GM12878 (cell line): ENCODE measurements at regions not wholly inside any gene's neighbourhood (a gene's known extent, or its start where the extent isn't known, plus 50 kb on each side); places are given as distances from the start of the nearest gene placed in this dataset.

Source experiments
- ATAC-seq: fragments of 200-7000 bp; cut with Tn5 transposase; 3 replicates; pipeline ENCODE4 v1.9.1; 2020; ENCODE audit warnings: mild to moderate bottlenecking, moderate library complexity
- BruUV-seq: library from RNA; stranded (reverse); fragments of 400-500 nt; replicated peaks from 2 replicates; lab custom pipeline; 2021; lab: Mats Ljungman, UMichigan
- CTCF ChIA-PET: fragments of 300-600 bp; sonication (Branson Sonifier 250); formaldehyde crosslinking; extraction: SDS; loops from one replicate; lab custom pipeline; 2021; ENCODE audit warnings: inconsistent platforms; lab: Yijun Ruan, JAX
- POLR2A ChIA-PET: fragments of 350-600 bp; formaldehyde crosslinking; extraction: SDS; loops from one replicate; lab custom pipeline; 2021; ENCODE audit warnings: inconsistent platforms; lab: Charles Lee
- RAD21 ChIA-PET: fragments of 300-600 bp; sonication (Branson Sonifier 250); formaldehyde crosslinking; loops from one replicate; lab custom pipeline; 2023; ENCODE audit warnings: antibody characterized with exemption; ENCODE audit not compliant: unreplicated experiment; lab: Charles Lee
- SMC1A ChIA-PET: fragments of 300-600 bp; sonication (Branson Sonifier 250); formaldehyde crosslinking; loops from one replicate; lab custom pipeline; 2023; ENCODE audit not compliant: unreplicated experiment, uncharacterized antibody; lab: Charles Lee
- DNase-seq: peaks from one replicate; pipeline ENCODE4 v3.0.0-alpha.2; 2011; ENCODE audit warnings: low read depth, low spot score
- FAIRE-seq: peaks from 3 replicates; lab custom pipeline; 2011; peaks lifted over from hg19 to GRCh38; lab: Jason Lieb, UNC
- H2AFZ ChIP-seq: 2 replicates; pipeline ENCODE4 v1.6.0; 2011; ENCODE audit warnings: low read depth, low read length, control low read depth; ENCODE audit not compliant: control insufficient read depth
- H3K27ac ChIP-seq: 2 replicates; pipeline ENCODE4 v1.5.1; 2011; ENCODE audit warnings: control low read depth; ENCODE audit not compliant: control insufficient read depth, insufficient read depth
- H3K27me3 ChIP-seq, 2 experiments: replicated peaks in 1 of 2; 2 replicates each; pipeline versions ENCODE4 v1.6.0 to v1.6.1; 2011; ENCODE audit warnings: low read length in 1 of 2; ENCODE audit not compliant: control insufficient read depth in 2 of 2, insufficient read depth in 2 of 2
- H3K36me3 ChIP-seq, 2 experiments: 2 replicates each; pipeline ENCODE4 v1.5.1; 2011; ENCODE audit warnings: low read length in 1 of 2; ENCODE audit not compliant: control insufficient read depth in 2 of 2, insufficient read depth in 2 of 2
- H3K4me1 ChIP-seq: 2 replicates; pipeline ENCODE4 v1.6.1; 2011; ENCODE audit warnings: mild to moderate bottlenecking, low read length, moderate library complexity, mixed read lengths; ENCODE audit not compliant: control insufficient read depth, insufficient read depth
- H3K4me2 ChIP-seq: 2 replicates; pipeline ENCODE4 v1.6.0; 2011; ENCODE audit warnings: control low read depth; ENCODE audit not compliant: control insufficient read depth, insufficient read depth
- H3K4me3 ChIP-seq: fragments of 200-600 bp; sonication (generic); 2 replicates; pipeline ENCODE4 v1.5.1; 2016
- H3K79me2 ChIP-seq: 2 replicates; pipeline ENCODE4 v1.6.0; 2011; ENCODE audit warnings: low read length; ENCODE audit not compliant: control insufficient read depth, insufficient read depth
- H3K9ac ChIP-seq: 2 replicates; pipeline ENCODE4 v1.8.0; 2011; ENCODE audit warnings: low read length, control low read depth, mixed read lengths; ENCODE audit not compliant: control insufficient read depth, insufficient read depth
- H3K9me3 ChIP-seq: replicated peaks from 3 replicates; pipeline ENCODE4 v1.5.1; 2011; ENCODE audit warnings: mild to moderate bottlenecking, low read length; ENCODE audit not compliant: control insufficient read depth, insufficient read depth
- H4K20me1 ChIP-seq: 2 replicates; pipeline ENCODE4 v1.6.0; 2011; ENCODE audit not compliant: control insufficient read depth, insufficient read depth
- CHD1 ChIP-seq: IDR thresholded peaks from 2 replicates; pipeline ENCODE4 v1.6.1; 2012; ENCODE audit warnings: low read depth, low read length, improper control_type of control experiment
- CHD4 ChIP-seq: fragments of 200-600 bp; sonication (generic); IDR thresholded peaks from 2 replicates; pipeline ENCODE4 v1.6.1; 2016; ENCODE audit warnings: mild to moderate bottlenecking
- GATAD2B ChIP-seq: fragments of 450-650 bp; conservative IDR thresholded peaks from 2 replicates; pipeline ENCODE4 v1.6.1; 2017; ENCODE audit warnings: low read depth, mild to moderate bottlenecking, moderate library complexity
- HCFC1 ChIP-seq: fragments of 150-350 bp; IDR thresholded peaks from 2 replicates; pipeline ENCODE4 v1.6.1; 2014; ENCODE audit warnings: low read length
- HDAC2 ChIP-seq: fragments of 200-600 bp; sonication (generic); IDR thresholded peaks from 2 replicates; pipeline ENCODE4 v1.6.1; 2017
- IKZF2 ChIP-seq, 2 experiments: fragments of 450-650 bp; IDR thresholded peaks; 2 replicates each; pipeline ENCODE4 v1.6.1; 2017; ENCODE audit warnings: mild to moderate bottlenecking in 2 of 2, moderate library complexity in 2 of 2
- KAT2A ChIP-seq: conservative IDR thresholded peaks from 2 replicates; pipeline ENCODE4 v1.6.1; 2011; ENCODE audit warnings: low read depth, low read length; ENCODE audit not compliant: control insufficient read depth
- MYB ChIP-seq: fragments of 150-350 bp; IDR thresholded peaks from 2 replicates; pipeline ENCODE4 v1.6.1; 2014; ENCODE audit warnings: mild to moderate bottlenecking, low read depth, low read length, borderline replicate concordance
- NFXL1 ChIP-seq: fragments of 450-650 bp; IDR thresholded peaks from 2 replicates; pipeline ENCODE4 v1.6.1; 2017; ENCODE audit warnings: antibody characterized with exemption, mild to moderate bottlenecking, borderline replicate concordance
- NR2C1 ChIP-seq: fragments of 450-650 bp; IDR thresholded peaks from 2 replicates; pipeline ENCODE4 v1.6.1; 2017; ENCODE audit warnings: antibody characterized with exemption, mild to moderate bottlenecking, moderate library complexity
- PAX5 ChIP-seq: IDR thresholded peaks from 2 replicates; pipeline ENCODE4 v1.6.1; 2011; ENCODE audit warnings: low read depth, low read length, borderline replicate concordance
- RUNX3 ChIP-seq: IDR thresholded peaks from 2 replicates; pipeline ENCODE4 v1.6.1; 2012; ENCODE audit warnings: low read length, inconsistent platforms
- SIX5 ChIP-seq: IDR thresholded peaks from 2 replicates; pipeline ENCODE4 v1.6.1; 2011; ENCODE audit warnings: mild to moderate bottlenecking, low read depth, low read length, moderate library complexity; ENCODE audit not compliant: severe bottlenecking
- SMAD5 ChIP-seq: IDR thresholded peaks from 2 replicates; pipeline ENCODE4 v1.6.1; 2016; ENCODE audit warnings: antibody characterized with exemption, low read depth
- TAF1 ChIP-seq: IDR thresholded peaks from 2 replicates; pipeline ENCODE4 v1.6.1; 2011; ENCODE audit warnings: mild to moderate bottlenecking, low read depth, low read length, borderline replicate concordance
- WGBS: methylation state at CpG from one replicate; pipeline ENCODE4 v1.1.6; 2016; ENCODE audit warnings: low lambda C conversion rate; ENCODE audit not compliant: insufficient replicate concordance, insufficient coverage; ENCODE audit errors: missing lambda C conversion rate; 5-methylcytosine and 5-hydroxymethylcytosine counted together
- in situ Hi-C: fragments of 300-500 bp; cut with MboI; formaldehyde crosslinking; loops from 9 replicates; pipeline ENCODE4 v1.14.3; 2018; ENCODE audit warnings: mixed read lengths
- intact Hi-C: fragments of 100-400 bp; cut with micrococcal nuclease; formaldehyde crosslinking; loops from one replicate; pipeline ENCODE4 v1.14.2; 2022; ENCODE audit not compliant: unreplicated experiment
- TF ChIP-seq, protein P1 (sequence below): fragments of 450-650 bp; formaldehyde crosslinking; IDR thresholded peaks from 2 replicates; pipeline ENCODE4 v1.4.0; 2020; ENCODE audit warnings: mild to moderate bottlenecking, moderate library complexity
- TF ChIP-seq, protein P2 (sequence below): IDR thresholded peaks from 2 replicates; pipeline ENCODE4 v1.6.1; 2011; ENCODE audit warnings: low read depth, low read length, improper control_type of control experiment, borderline replicate concordance

DNA sequence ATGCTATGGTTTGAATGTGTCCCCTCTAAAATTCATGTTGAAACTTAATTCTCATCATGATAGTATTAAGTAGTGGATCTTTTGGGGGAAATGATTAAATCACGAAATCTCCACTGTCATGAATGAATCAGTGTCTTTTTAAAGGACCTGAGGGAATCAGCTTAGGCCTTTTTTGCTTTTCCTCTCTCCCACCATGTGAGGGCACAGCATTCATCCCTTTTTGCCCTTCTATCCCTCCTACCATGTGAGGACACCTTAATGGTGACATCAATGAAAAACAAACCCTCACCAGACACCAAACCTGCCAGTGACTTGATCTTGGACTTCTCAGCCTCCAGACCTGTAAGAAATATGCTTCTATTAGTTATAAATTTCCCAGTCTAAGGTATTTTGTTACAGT lies 247.1 kb upstream of the UBE2E3 start:
- H3K36me3 ChIP-seq = no peaks in the 10 kb centered on the region
- no peaks in the 10 kb centered on the region for H3K27me3 ChIP-seq
- no peaks in the 10 kb centered on the region for H4K20me1 ChIP-seq
- CTCF ChIA-PET = no interaction called here
- no peak overlapping the region for H3K4me2 ChIP-seq
- no peaks in the 10 kb centered on the region for H3K79me2 ChIP-seq
- intact Hi-C loops = no loop called here
- SMC1A ChIA-PET = interaction anchor here (0.7 kb wide), 1 partner anchor 12 kb away, joined by 3 read pairs; no protein-coding TSS in a partner anchor
- in situ Hi-C loops = no loop called here
- no peak for TF ChIP-seq PAX5
- no peak for TF ChIP-seq NFXL1
- TF ChIP-seq CHD1 = no peak
- no peak for TF ChIP-seq IKZF2 (IDR thresholded peaks at IDR 0.05)
- no peak for TF ChIP-seq GATAD2B
- no peak for TF ChIP-seq SIX5
- TF ChIP-seq MYB = no peak
- no peak for TF ChIP-seq CHD4
- TF ChIP-seq RUNX3 = no peak
- no peak for TF ChIP-seq SMAD5
- no peak for TF ChIP-seq NR2C1
- TF ChIP-seq, protein P1, sequence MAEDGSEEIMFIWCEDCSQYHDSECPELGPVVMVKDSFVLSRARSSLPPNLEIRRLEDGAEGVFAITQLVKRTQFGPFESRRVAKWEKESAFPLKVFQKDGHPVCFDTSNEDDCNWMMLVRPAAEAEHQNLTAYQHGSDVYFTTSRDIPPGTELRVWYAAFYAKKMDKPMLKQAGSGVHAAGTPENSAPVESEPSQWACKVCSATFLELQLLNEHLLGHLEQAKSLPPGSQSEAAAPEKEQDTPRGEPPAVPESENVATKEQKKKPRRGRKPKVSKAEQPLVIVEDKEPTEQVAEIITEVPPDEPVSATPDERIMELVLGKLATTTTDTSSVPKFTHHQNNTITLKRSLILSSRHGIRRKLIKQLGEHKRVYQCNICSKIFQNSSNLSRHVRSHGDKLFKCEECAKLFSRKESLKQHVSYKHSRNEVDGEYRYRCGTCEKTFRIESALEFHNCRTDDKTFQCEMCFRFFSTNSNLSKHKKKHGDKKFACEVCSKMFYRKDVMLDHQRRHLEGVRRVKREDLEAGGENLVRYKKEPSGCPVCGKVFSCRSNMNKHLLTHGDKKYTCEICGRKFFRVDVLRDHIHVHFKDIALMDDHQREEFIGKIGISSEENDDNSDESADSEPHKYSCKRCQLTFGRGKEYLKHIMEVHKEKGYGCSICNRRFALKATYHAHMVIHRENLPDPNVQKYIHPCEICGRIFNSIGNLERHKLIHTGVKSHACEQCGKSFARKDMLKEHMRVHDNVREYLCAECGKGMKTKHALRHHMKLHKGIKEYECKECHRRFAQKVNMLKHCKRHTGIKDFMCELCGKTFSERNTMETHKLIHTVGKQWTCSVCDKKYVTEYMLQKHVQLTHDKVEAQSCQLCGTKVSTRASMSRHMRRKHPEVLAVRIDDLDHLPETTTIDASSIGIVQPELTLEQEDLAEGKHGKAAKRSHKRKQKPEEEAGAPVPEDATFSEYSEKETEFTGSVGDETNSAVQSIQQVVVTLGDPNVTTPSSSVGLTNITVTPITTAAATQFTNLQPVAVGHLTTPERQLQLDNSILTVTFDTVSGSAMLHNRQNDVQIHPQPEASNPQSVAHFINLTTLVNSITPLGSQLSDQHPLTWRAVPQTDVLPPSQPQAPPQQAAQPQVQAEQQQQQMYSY (CRISPR knock-in tag) = no peak
- TF ChIP-seq TAF1 = no peak
- TF ChIP-seq KAT2A = no peak
- no peak for TF ChIP-seq HDAC2
- TF ChIP-seq, protein P2, sequence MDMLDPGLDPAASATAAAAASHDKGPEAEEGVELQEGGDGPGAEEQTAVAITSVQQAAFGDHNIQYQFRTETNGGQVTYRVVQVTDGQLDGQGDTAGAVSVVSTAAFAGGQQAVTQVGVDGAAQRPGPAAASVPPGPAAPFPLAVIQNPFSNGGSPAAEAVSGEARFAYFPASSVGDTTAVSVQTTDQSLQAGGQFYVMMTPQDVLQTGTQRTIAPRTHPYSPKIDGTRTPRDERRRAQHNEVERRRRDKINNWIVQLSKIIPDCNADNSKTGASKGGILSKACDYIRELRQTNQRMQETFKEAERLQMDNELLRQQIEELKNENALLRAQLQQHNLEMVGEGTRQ = no peak
- no peak for TF ChIP-seq HCFC1
- RAD21 ChIA-PET = no interaction called here
- no TSS peak for BruUV-seq
- H3K9me3 ChIP-seq = no peaks in the 10 kb centered on the region
- ATAC-seq = no peak
- H2AFZ ChIP-seq = no peak overlapping the region
- H3K4me3 ChIP-seq = no peak overlapping the region
- no peak for FAIRE-seq
- 5% methylated on average over 1 of the region's 1 CpG for WGBS
- no peak overlapping the region for H3K9ac ChIP-seq
- POLR2A ChIA-PET = no interaction called here
- H3K27ac ChIP-seq = no peak overlapping the region
- DNase-seq = no peak
- no peaks in the 10 kb centered on the region for H3K4me1 ChIP-seq
